ENCODE measurements at regions not wholly inside any gene's neighbourhood (a gene's known extent, or its start where the extent isn't known, plus 50 kb on each side); places are given as distances from the start of the nearest gene placed in this dataset.

GRCh38 chrX:67480789-67481188 is 63.0 kb upstream of the AR start:
- Histone ChIP-seq H3K79me1 (ENCODE audit: insufficient read depth, low read depth, low read length, poor library complexity, severe bottlenecking) (no peaks in the 10 kb centered on the region), H2AFZ (ENCODE audit: low read length) (no peak overlapping the region), H4K8ac (replicated peaks; ENCODE audit: insufficient read length, low read depth, low read length) (no peak overlapping the region), H4K20me1 (ENCODE audit: control insufficient read depth, insufficient read depth, insufficient read length) (no peaks in the 10 kb centered on the region), H3K27ac (ENCODE audit: insufficient read length, low read depth, low read length) (no peak overlapping the region), H2BK20ac (ENCODE audit: low read depth, low read length, poor library complexity, severe bottlenecking) (no peak overlapping the region), H2AK5ac (ENCODE audit: insufficient read length, low read length) (no peak overlapping the region), H2BK12ac (ENCODE audit: insufficient read length, low read depth, low read length) (no peak overlapping the region), H3K18ac (ENCODE audit: insufficient read length, low read depth, low read length) (no peak overlapping the region), H3K4ac (ENCODE audit: low read depth, low read length) (no peak overlapping the region), H3K14ac (ENCODE audit: insufficient read depth, low read length) (no peak overlapping the region), H3K9ac (ENCODE audit: extremely low read depth, insufficient read length, low read length) (no peak overlapping the region), H3K56ac (ENCODE audit: insufficient read length, low read depth, low read length) (no peak overlapping the region), H3K27me3 (ENCODE audit: insufficient read depth, low read length) (no peaks in the 10 kb centered on the region), H2BK15ac (ENCODE audit: low read depth, low read length) (no peak overlapping the region), H2BK120ac (ENCODE audit: low read depth, low read length, poor library complexity, severe bottlenecking) (no peak overlapping the region), H4K5ac (ENCODE audit: insufficient read length, low read depth, low read length) (no peak overlapping the region), H3K4me1 (ENCODE audit: insufficient read depth, low read length) (no peaks in the 10 kb centered on the region), H4K91ac (ENCODE audit: insufficient read length, low read depth, low read length) (no peak overlapping the region), H3K23me2 (ENCODE audit: insufficient read length, low read depth, low read length, poor library complexity, severe bottlenecking) (no peaks in the 10 kb centered on the region), H2BK5ac (ENCODE audit: insufficient read length, low read length) (no peak overlapping the region), H3T11ph (ENCODE audit: low read length) (no peak overlapping the region), H3K9me3 (ENCODE audit: control insufficient read depth, low read depth, low read length) (peaks cover 19% of the 10 kb centered on the region), H3K79me2 (ENCODE audit: insufficient read depth, low read length) (no peaks in the 10 kb centered on the region), H3K4me2 (ENCODE audit: insufficient read depth, insufficient read length, low read length) (no peak overlapping the region), H3K23ac (ENCODE audit: insufficient read length, low read depth, low read length) (no peak overlapping the region)
- Mint-ChIP-seq H3K36me3 (ENCODE audit: insufficient read depth in 1 of 3, low read depth in 3 of 3) (no peaks in the 10 kb centered on the region; a peak in 2 of 7 replicates), H3K4me1 (no peaks in the 10 kb centered on the region), H3K27me3 (ENCODE audit: low read depth) (no peaks in the 10 kb centered on the region; the same call in 1 of the 2 replicates), H3K9me3 (peaks cover 70 to 75% of the 10 kb centered on the region in 2 experiments), H3K27ac (no peak overlapping the region), H3K4me3 (no peak overlapping the region)
- no peak for DNase-seq
- no CpG with 5 or more reads among the region's 3 CpGs for WGBS (ENCODE audit: extremely low coverage, insufficient read length, low lambda C conversion rate)
- no peak for TF ChIP-seq CTCF (conservative IDR thresholded peaks at IDR 0.05)

All from H9 (cell line).